DMS79 treated with DMSO at 0.1 percent for 48 hours (cell line): ENCODE measurements at regions not wholly inside any gene's neighbourhood (a gene's known extent, or its start where the extent isn't known, plus 50 kb on each side); places are given as distances from the start of the nearest gene placed in this dataset.
"Not testable (repeated sequence)": the region's sequence is repeated elsewhere in the genome, so short reads cannot be mapped to it uniquely, and the experiment has no call there.

Experiments
- DNase-seq: peaks from one replicate; lab custom pipeline; 2025; lab: John Stamatoyannopoulos, UW

DNA sequence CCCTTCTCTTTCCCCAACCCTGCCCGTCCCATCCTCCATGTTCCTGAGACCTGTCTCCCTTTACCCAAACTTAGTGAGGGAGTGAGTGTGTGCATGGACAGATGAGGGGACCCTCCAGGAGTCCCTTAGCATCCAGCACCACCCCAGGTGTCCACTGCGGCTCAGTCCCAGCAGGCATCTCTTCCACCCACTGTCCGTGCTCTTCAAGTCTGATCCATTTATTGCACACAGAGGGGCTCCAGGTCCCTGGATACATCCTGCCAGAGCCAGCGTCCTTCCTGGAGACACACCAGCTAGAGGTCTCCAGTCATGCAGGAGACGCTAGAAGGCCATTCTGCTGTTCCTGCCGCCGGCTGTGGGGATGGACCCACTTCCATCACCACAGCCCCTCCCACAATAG lies 239.2 kb downstream of the ADGRD1 start:
- no peak for DNase-seq

DNA sequence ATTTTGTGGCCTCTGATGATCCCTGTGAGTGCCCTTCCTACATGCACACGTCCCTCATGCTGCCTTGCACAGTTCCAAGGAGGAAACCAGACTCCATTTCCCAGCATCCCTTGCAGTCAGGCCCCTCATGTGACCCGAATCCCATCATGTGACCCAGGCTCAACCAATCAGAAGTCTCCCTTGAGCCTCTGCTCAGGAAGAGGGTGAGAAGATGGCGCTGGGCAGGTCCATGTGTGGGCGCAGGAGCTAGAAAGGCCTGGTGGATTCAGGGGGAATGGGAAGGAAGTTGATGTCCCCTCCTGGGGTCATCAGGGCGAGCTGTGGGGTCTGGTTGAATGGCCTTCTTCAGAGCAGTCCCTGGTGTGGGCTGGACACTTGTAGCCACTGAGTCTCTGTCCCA lies 240.5 kb downstream of the ADGRD1 start:
- DNase-seq = no peak

DNA sequence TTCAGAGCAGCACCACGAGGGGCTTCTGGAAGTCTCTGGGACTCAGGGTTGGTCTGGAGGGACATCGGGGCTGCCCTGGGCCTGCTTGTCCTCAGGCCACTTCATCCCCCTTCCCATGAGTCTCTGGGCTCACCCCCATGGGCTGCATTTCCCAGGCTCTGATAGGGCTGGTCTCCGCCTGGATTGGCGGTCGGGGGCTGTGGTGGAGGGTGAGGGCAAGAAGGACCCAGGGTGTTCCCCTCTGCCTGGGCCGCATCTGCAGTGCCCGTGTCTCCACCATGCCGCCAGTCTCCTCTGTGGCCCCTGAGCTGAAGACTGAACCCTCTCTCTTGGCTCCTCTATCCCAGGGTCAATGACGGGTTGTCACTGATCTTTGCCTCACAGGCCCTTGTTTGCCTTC lies 242.1 kb downstream of the ADGRD1 start:
- no peak for DNase-seq

DNA sequence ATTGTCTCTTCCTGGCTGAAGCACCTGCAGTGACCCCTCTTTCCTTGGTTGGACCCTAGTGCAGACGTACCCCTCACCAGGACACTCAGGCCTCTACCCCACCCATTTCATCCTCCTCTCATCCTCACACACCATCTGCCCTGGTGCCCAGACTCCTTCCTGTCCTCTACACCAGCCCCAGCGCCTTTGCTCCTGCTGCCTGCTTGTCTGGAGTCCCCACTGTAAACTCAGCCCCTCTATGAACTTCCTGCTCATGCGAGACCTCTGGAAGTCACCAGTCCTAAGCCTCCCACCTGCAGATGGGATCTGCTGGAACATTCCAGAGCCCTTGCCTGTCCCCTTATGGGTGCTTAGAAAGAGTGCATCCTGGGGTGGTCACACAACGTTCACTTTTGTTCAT lies 242.5 kb downstream of the ADGRD1 start:
- no peak for DNase-seq

DNA sequence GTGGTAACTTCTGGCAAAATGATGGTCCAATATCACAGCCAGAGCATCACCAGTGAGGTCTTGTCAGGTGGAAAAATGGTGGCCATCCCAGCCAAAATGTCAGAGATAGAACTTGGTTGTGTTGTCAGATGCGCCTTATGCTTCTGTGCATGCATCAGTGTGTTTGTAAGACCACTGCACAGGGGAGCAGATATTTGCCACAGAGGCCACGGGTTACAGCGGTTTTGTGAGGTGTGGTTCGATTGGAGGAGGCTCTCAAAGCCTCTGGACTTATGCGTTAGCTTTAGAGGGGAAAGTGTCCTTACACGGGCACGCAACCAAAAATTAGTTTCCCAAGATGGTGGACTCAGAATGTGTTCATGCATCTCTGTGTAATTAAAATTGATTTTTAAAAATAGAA lies 243.8 kb downstream of the ADGRD1 start:
- DNase-seq = no peak

DNA sequence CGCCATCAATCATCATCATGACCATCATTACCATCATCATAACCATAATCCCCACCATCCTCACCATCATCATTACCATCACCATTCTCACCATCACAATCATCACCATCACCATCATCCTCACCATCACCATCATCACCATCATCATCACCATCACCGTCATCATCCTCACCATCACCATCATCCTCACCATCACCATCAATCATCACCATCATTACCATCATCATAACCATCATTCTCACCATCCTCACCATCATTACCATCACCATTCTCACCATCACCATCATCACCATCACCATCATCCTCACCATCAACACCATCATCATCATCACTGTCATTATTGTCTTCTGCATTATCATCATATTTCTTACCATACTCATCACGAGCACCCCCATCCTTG lies 245.5 kb downstream of the ADGRD1 start:
- no peak for DNase-seq

DNA sequence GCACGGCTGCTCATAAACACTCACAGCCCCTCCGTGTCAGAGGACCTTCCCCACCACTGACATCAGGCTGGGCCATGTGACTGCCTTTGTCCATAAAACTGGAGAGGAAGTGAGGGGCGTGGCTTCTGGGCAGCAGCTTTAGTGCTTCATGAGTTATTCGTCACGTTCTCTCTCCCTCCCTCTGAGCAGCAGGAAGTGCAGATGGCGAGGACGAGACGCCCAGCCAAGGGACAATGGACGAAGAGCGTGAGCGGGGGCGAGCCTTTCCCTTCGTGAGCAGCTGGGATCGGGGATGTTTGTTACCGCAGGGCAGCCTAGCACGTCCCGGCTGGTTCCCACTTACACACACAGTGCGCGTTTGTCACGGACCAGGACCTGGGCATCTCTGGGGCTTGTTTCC lies 248.2 kb downstream of the ADGRD1 start:
- DNase-seq = not testable (repeated sequence)

DNA sequence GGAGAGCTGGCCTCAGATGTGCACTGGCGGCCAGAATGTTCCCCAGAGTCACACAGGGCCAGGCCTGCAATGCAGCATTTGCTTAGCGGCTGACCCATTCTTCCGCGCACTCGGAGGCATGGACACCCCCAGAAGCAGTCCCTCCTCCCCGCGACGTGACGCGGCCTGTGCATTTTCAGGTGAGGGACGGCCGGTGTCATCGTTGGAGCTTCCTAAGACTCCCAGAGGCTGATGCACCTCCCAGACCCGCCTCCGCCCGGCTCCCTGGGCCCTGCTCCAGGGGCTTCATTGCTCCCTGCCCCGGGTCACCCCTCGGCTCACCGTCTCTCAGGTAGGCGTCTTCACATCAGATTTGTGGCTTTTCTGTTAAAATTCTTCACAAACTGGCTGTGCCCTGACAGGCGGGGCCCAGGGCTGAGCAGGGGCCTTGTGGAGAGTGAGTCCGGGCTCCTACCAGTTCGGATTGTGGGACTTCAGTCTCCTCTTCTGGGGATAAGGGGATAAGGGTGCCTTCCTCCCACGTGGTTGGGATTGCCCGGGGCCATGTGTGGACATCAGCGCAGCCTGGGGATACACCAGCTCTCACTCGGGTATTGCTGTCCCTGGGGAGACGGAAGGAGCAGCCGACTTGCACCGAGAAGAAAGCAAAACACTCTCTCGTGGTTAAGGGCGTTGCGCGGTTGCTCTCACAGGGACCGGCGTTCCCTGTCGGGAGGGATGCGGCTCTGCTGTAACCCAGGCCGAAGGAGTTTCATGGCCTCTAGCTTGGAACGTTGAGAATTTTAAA lies 249.1 kb downstream of the ADGRD1 start:
- no peak for DNase-seq

DNA sequence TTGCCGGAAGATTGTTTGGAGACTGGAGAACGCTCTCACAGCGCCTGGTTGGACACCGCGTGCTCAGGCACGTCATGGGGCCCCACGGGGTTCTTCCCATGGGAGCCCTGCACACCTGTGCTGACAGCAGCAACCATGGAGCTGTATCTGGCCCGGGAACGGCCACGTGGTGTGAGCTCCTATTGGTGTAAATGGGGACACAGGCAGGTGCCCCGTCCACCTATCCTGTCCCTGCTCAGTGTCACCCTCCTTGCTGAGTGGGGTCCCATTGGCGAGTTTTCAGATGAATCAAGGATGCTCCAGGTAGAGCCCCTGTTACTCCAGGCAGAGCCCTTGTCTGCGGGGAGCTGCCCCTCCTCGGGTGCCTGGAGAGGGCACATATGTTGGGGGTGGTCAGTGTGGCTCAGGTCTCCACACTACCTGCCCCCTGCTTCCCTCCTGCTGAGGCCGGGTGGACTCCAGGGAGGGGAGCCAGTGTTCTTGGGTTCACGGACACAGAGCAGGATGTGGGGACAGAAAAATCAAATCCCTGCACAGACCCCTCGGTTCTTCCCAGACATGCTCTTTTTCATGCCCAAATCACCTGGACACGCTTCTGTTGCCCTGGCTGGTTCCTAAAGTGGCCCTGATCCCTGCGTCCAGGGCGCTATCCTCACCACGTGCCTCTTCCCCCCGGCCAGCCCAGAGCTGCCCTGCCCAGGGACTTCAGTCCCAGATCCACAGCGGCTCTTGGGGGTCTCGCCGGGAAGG lies 250.1 kb downstream of the ADGRD1 start:
- no peak for DNase-seq

DNA sequence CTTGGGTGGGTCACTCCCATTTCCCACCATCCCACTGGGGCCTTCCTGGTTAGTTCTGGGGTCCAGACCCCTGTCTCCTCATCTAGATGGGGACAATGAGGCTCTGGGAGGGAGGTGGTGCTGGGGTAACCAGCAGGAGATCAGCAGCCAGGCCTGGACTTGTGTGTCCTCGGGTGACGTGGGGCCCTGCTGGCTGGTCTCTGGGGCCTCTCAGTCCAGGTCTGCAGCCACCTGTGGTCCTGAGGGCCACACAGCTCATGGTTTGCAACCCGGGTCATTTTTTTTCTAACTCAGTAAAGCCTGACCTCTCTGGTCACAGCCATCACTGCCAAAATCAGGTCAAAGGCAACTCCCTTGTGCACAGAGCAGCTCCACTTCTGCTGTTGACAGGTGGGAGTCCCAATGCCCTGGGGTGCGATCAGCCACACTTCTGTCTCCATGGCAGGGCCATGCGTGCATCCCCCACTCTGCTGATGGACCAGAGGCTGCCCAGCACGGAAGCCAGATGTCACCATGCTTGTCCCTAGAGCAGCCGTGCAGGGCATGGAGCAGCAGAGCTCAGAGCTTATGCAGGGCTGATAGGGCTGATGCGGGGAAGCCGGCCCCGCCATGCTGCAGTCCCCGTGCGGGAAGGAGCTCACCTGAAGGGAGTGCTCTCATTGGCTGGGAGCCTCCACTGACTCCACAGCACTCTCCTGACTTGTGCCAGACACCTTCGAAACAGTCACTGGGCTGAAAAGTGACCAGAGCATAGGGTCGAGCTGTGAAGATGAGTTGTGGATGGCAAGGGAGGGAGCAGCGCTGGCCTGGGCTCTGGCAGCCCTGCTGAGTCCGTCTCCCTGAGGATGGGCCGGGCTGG lies 250.9 kb downstream of the ADGRD1 start:
- no peak for DNase-seq

DNA sequence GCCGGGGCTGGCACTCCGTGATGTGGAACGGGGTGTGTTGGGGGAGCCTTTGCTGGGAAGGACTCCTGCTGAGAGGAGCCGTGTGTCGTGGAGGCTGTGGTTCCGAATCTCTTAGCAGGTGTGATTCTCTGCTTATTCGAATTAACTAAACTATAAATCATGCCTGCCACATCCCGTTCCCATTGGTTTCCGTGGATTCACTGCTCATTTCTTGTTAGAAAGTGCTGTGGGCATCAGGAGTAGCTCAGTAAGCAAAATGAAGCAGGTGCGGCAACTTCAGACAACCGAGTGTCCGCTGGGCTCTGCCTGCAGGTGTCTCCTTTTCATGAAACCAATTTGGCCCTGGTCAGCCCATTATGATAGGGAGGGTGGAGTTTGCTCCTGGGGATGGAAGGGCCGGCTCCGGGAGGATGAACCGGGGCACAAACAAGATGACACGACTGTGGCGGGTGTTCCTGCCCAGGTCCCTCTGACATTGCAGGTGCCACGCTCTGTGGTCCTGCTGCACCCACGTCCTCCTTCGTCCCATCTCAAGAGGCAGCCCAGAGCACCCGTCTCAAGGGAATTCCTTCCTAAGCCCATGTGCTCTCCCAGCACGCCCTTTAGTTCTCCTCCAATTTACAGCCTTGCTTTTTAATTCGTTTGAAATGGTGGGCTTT lies 251.7 kb downstream of the ADGRD1 start:
- not testable (repeated sequence) for DNase-seq

DNA sequence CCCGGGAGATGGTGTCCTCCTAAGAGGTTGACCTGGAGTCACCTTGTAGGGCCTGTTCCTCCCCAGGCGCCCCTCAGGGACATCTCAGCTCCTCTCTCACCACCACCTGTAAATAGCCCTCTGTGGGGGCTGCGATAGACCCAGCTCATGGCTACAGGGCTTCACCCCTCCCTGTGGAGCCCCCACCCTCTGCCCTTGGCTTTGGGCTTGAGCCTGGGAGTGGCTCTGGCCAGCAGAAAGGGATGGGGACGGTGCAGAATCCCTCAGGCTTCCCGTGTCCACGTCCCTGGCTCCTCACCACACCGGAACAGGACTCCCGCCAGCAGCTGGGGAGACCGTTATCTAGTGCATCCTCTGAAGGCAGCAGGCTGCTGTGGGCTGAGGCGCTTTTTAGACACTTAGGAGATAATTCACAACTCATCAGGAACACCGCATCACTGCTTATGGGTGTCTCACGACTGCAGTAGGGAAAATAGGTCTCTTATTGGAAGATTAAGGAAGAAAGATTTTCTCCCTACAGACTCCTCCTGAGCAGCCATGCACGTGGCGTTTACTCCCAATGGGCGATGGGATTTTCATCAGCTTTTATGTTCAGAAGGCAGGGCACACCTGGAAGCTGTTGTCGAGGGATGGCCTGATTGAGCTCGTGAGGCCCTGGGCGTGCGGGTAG lies 253.1 kb downstream of the ADGRD1 start:
- DNase-seq = not testable (repeated sequence)

DNA sequence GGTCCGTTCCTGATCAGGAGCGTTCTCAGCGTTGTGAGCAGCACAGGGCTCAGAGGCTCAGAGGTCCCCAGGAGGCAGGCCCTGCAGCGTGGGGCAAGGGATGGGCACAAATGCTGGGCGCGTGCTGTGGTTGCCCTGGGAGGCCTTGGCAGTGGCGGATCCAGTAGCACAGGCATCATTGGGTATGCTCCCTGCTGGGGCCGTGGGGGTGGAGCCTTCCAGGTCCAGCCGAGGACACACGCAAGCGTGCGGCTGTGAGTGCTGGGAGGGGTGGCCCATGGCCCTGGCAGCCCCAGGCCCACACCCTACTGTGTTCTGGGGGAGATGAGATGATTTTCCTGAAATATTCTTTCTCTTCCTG lies 253.6 kb downstream of the ADGRD1 start:
- not testable (repeated sequence) for DNase-seq

DNA sequence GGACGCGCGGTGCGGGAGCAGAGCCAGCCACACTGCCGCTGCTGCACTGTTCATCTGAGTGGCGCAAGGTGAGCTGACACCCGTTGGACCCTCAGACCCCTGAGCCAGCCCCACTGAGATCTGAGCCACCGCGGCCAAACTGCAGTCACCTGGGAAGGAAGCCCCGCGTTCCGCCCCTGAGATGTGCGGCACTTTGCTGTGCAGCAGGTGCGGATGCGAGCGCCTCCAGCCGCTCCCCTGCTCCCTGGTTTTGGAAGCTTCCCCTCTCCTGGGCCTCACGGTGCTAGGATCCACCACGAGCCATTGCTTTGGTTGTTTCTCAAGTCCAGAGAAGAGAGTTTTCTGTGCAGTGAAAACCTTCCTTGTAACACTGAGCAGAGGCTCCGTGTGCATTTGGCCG lies 254.1 kb downstream of the ADGRD1 start:
- DNase-seq = not testable (repeated sequence)

DNA sequence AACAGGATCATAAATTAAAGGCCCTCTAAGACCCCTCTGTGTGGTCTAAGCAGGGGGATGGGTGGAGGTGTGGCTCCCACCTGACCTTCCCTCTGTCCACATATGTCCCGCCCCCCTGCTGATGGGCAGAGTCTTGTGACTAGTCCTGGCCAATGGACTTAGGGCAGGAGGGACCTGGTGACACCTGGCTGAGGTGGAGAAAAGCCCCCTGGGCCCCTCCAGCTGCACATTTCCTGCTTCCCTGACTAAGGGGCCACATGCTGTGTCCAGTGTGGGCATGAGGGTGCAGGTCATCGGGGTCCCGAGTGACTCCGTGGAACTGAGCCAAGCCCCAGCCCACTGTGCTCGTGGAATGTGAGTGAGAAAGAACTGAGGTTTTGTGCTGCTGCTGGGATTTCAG lies 254.7 kb downstream of the ADGRD1 start:
- DNase-seq = no peak

DNA sequence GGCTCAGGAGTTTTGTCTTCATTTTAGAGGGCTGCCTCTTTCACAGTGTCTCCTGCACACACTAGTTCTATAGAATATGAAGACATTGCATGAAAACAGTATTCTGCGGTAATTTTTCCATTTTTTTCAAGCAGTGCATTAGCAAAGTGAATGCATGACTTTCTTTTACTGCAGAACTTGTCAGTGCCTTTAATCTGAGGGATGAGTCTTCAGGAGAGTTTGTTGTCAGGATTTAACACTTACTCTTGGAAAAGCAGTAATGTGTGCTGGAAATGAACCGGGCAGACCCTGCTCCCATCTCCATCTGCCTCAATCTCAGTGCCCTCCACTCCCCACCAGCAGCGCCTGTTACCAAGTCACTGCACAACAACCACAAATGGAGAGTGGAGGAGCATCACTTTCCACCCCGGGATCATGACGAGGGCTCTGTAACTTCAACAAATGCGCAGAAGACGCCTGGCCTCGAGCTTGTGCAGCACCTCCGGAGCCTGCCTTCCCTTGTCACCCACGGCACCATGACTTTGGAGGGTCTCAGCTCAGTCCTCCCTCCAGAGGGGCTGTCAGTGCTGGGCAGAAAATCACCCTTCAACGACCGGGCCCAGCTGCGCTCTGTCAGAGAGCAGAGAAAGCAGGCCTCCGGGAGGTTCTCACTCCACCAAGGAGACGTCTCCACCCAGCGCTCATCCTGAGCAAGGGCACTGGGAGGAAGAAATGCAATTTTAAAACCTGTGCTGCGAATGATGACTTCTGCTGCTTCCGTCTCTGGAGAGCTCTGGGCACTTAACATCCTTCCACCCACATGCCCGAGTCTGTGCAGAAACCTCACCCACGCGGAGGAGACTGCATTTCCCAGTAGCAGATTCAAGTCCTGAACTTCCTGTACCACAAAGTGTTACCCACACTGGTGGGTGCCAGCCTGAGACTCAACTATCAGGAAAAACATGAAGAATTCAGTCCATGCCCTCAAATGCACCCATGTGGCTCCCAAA lies 255.7 kb downstream of the ADGRD1 start:
- no peak for DNase-seq

DNA sequence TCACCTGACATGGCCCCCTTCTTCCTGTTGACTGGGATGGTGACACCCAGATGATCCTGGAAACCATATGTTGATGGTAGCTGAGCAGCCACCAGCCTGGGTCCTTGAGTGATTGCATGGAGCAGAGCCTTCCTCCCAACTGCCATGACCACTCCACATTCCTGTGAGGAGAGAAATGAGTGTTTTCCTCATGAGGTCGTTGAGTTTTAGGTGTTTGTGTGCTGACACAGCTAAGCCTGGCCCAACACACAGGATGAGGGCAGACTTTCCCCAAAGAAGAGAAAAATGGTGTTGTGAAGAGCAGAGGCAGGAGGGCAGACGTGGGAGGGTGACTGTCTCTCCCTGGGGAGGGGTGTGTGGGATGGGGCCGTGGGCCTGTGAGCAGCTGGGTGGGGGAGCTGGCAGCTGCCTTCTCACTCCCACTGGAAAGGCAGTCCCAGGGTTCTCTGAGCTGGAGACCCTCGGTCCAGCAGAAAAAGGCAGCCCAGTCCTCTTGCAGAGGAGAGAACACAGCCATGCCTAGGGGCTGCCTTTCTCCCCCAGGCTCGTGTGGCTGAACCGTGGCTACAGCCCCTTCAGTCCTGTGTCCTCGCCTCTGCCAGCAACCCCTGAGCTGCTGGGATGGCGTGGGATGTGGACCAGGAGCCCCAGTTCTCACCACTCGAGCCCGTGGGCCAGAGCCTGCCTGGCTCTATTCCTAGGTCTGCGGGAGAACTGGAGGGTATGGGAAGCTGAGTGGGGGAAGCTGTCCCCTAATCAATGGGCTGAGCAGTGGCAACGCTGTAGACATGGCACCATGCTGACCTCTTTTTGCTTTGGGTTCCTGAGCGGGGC lies 257.0 kb downstream of the ADGRD1 start:
- DNase-seq = no peak

DNA sequence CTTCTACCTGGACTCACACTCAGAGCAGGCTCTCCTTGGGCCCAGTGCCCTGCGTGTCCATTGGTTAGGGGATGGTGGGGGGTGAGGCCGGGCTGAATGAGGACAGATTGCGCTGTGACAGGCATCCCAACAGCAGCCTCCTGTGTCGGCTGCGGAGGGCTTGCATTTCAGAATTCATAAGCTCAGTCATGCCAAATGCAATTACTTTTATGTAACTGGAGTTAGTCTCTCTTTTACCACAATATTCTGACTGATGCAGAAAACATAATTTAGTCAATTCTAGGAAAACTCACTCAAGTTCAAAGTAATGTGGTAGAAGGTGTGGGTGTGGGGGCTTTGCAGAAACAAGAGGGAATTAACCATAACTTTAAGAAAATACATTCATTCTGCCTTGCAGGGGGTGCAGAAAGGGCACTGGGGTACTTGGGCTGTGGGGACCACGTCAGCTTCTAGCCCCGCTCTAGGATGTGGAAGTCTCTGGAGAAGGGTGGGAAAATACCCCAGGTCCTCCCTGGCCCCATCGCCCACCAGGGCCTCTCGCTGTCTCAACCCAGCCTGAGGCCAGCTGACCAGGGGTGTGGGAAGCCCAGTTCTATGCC lies 257.7 kb downstream of the ADGRD1 start:
- no peak for DNase-seq

DNA sequence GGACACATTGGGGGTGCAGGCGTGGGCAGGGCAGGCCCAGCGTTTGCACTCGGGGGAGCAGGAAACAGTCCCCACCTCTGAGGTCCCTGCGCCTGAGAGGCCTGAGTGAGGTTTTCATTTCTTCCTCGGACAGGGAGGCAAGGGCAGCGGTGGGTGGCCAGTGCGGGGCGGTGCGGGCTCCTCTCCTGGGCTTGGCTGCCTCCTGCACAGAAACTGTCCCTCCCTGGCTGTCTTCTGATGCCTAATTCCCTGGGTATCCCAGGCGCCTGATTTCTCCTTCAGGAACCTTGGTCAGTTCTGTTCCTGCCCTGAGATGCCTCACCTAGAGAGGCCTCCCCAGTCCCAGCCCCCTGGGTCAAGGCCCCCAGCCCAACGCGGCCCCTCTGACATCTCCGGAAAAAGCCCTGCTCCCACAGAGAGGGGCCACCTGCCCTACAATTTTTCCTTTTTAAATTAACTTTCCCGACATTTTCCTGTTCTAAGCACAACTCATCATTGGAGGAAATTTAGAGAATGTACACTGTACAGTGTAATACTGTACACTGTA lies 260.3 kb downstream of the ADGRD1 start:
- DNase-seq = no peak
